GM23248 (cell line): ENCODE measurements at regions not wholly inside any gene's neighbourhood (a gene's known extent, or its start where the extent isn't known, plus 50 kb on each side); places are given as distances from the start of the nearest gene placed in this dataset.
"Not testable (repeated sequence)": the region's sequence is repeated elsewhere in the genome, so short reads cannot be mapped to it uniquely, and the experiment has no call there.

Experiments
- DNase-seq: peaks from one replicate; pipeline ENCODE4 v3.0.0-alpha.2; 2015
- H2AFZ ChIP-seq: fragments of 200-600 bp; sonication (generic); 2 replicates; pipeline ENCODE4 v1.6.1; 2016; ENCODE audit warnings: antibody characterized with exemption
- H3F3A ChIP-seq: fragments of 200-600 bp; sonication (generic); 2 replicates; pipeline ENCODE4 v1.6.1; 2016; ENCODE audit warnings: mild to moderate bottlenecking, antibody characterized with exemption, mixed run types; ENCODE audit not compliant: insufficient read depth
- H3K27ac ChIP-seq: fragments of 200-600 bp; sonication (generic); 2 replicates; pipeline ENCODE4 v1.5.1; 2016; ENCODE audit warnings: mild to moderate bottlenecking
- H3K27me3 ChIP-seq: fragments of 200-600 bp; sonication (generic); replicated peaks from 2 replicates; pipeline ENCODE4 v1.6.1; 2016; ENCODE audit warnings: mild to moderate bottlenecking; ENCODE audit not compliant: insufficient read depth
- H3K36me3 ChIP-seq: fragments of 200-600 bp; sonication (generic); 2 replicates; pipeline ENCODE4 v1.6.1; 2016; ENCODE audit warnings: low read depth, mild to moderate bottlenecking
- H3K4me1 ChIP-seq: fragments of 200-600 bp; sonication (generic); 2 replicates; pipeline ENCODE4 v1.6.1; 2016; ENCODE audit warnings: mild to moderate bottlenecking; ENCODE audit not compliant: insufficient read depth
- H3K4me2 ChIP-seq: fragments of 200-600 bp; sonication (generic); one replicate; pipeline ENCODE4 v1.6.1; 2016; ENCODE audit warnings: mild to moderate bottlenecking; ENCODE audit not compliant: unreplicated experiment
- H3K4me3 ChIP-seq: fragments of 200-600 bp; sonication (generic); 2 replicates; pipeline ENCODE4 v1.5.1; 2016; ENCODE audit warnings: mild to moderate bottlenecking
- H3K79me2 ChIP-seq: fragments of 200-600 bp; sonication (generic); 2 replicates; pipeline ENCODE4 v1.6.1; 2016; ENCODE audit warnings: mild to moderate bottlenecking; ENCODE audit not compliant: insufficient read depth
- H3K9ac ChIP-seq: fragments of 200-600 bp; sonication (generic); 2 replicates; pipeline ENCODE4 v1.6.1; 2016; ENCODE audit warnings: mild to moderate bottlenecking
- H3K9me2 ChIP-seq: fragments of 200-600 bp; sonication (generic); 2 replicates; pipeline ENCODE4 v1.6.1; 2016; ENCODE audit warnings: mixed run types, mild to moderate bottlenecking, moderate library complexity; ENCODE audit not compliant: insufficient read depth
- H3K9me3 ChIP-seq: fragments of 200-600 bp; sonication (generic); one replicate; pipeline ENCODE4 v1.6.1; 2017; ENCODE audit warnings: low read depth
- H4K20me1 ChIP-seq: fragments of 200-600 bp; sonication (generic); 2 replicates; pipeline ENCODE4 v1.6.0; 2016; ENCODE audit not compliant: insufficient read depth
- EZH2 ChIP-seq: fragments of 200-600 bp; sonication (generic); IDR thresholded peaks from 2 replicates; pipeline ENCODE4 v1.6.1; 2018; ENCODE audit warnings: antibody characterized with exemption, mild to moderate bottlenecking; ENCODE audit not compliant: insufficient read depth, poor library complexity, severe bottlenecking
- EZH2phosphoT487 ChIP-seq: fragments of 200-600 bp; sonication (generic); IDR thresholded peaks from 2 replicates; pipeline ENCODE4 v1.6.1; 2018; ENCODE audit warnings: antibody characterized with exemption, moderate library complexity, mild to moderate bottlenecking, low read depth; ENCODE audit not compliant: insufficient read depth
- WGBS, 2 experiments: methylation state at CpG; one replicate each; pipeline ENCODE4 v1.1.6; 2015 to 2017; ENCODE audit warnings: low lambda C conversion rate in 2 of 2, low coverage in 1 of 2; ENCODE audit errors: missing lambda C conversion rate in 2 of 2; 5-methylcytosine and 5-hydroxymethylcytosine counted together
- in situ Hi-C: fragments of 300-500 bp; cut with MboI; formaldehyde crosslinking; loops from 2 replicates; pipeline ENCODE4 v1.15.0; 2020

- H3K9ac ChIP-seq, result no peak overlapping the region
- no peak for TF ChIP-seq EZH2phosphoT487
- no peak for TF ChIP-seq EZH2
- no peaks in the 10 kb centered on the region for H4K20me1 ChIP-seq
- 0 to 4% methylated on average over 1 of the region's 1 CpG for WGBS, 2 experiments
- no peak overlapping the region for H2AFZ ChIP-seq
- no peaks in the 10 kb centered on the region for H3K27me3 ChIP-seq
- no peak overlapping the region for H3K27ac ChIP-seq
- no peaks in the 10 kb centered on the region for H3K79me2 ChIP-seq
- no peak overlapping the region for H3K4me3 ChIP-seq
- H3K9me3 ChIP-seq, result no peaks in the 10 kb centered on the region
- H3K4me1 ChIP-seq, result peaks cover 6% of the 10 kb centered on the region; the same call in 1 of the 2 replicates
- no peak overlapping the region for H3K4me2 ChIP-seq
- H3F3A ChIP-seq, result no peaks in the 10 kb centered on the region
- no peaks in the 10 kb centered on the region for H3K36me3 ChIP-seq
- in situ Hi-C loops, result no loop called here
- H3K9me2 ChIP-seq, result no peaks in the 10 kb centered on the region
- DNase-seq, result peak; percentile 2
Observed at GRCh38 chr4:19472666-19473065, 779.0 kb upstream of the SLIT2 start.

GRCh38 chr4:19470001-19470400 lies 781.7 kb upstream of the SLIT2 start:
- H3K4me2 ChIP-seq, H3K9me2 ChIP-seq, H3K27ac ChIP-seq, H4K20me1 ChIP-seq, H3K4me3 ChIP-seq, DNase-seq, H3K9me3 ChIP-seq, H2AFZ ChIP-seq, H3K9ac ChIP-seq, H3K36me3 ChIP-seq, H3K27me3 ChIP-seq, H3K79me2 ChIP-seq, H3K4me1 ChIP-seq, H3F3A ChIP-seq, in situ Hi-C loops: not testable (repeated sequence)
- 62 to 69% methylated on average over 5 of the region's 5 CpGs for WGBS, 2 experiments

- H3F3A ChIP-seq, result no peaks in the 10 kb centered on the region
- no peaks in the 10 kb centered on the region for H3K36me3 ChIP-seq
- H3K4me1 ChIP-seq, result no peaks in the 10 kb centered on the region
- no peak overlapping the region for H3K27ac ChIP-seq
- H3K4me2 ChIP-seq, result no peak overlapping the region
- H3K9ac ChIP-seq, result no peak overlapping the region
- H4K20me1 ChIP-seq, result no peaks in the 10 kb centered on the region
- H3K9me3 ChIP-seq, result no peaks in the 10 kb centered on the region
- no peaks in the 10 kb centered on the region for H3K79me2 ChIP-seq
- no peak for TF ChIP-seq EZH2
- TF ChIP-seq EZH2phosphoT487, result no peak
- H3K4me3 ChIP-seq, result no peak overlapping the region
- no peaks in the 10 kb centered on the region for H3K27me3 ChIP-seq
- no peak overlapping the region for H2AFZ ChIP-seq
- WGBS, 2 experiments, result 86 to 93% methylated on average over 1 of the region's 1 CpG
- H3K9me2 ChIP-seq, result no peaks in the 10 kb centered on the region
- no peak for DNase-seq
- in situ Hi-C loops, result no loop called here
Observed at GRCh38 chr4:19462117-19462516, 789.6 kb upstream of the SLIT2 start.

GRCh38 chr4:19455850-19456602 lies 795.7 kb upstream of the SLIT2 start:
- Histone ChIP-seq H3K9me2 (no peaks in the 10 kb centered on the region), H3K4me3 (no peak overlapping the region)
- in situ Hi-C loops, result no loop called here

GRCh38 chr4:19455196-19455595 lies 796.5 kb upstream of the SLIT2 start:
- H3K4me3 ChIP-seq, result no peak overlapping the region
- H4K20me1 ChIP-seq, result no peaks in the 10 kb centered on the region
- H3K9ac ChIP-seq, result no peak overlapping the region
- DNase-seq, result no peak
- H3K27ac ChIP-seq, result no peak overlapping the region
- no peaks in the 10 kb centered on the region for H3K9me2 ChIP-seq
- H3K4me2 ChIP-seq, result no peak overlapping the region
- no peaks in the 10 kb centered on the region for H3K4me1 ChIP-seq
- in situ Hi-C loops, result no loop called here
- no peak for TF ChIP-seq EZH2
- no peak for TF ChIP-seq EZH2phosphoT487
- WGBS, 2 experiments, result 71 to 78% methylated on average over 14 of the region's 14 CpGs
- H3K79me2 ChIP-seq, result no peaks in the 10 kb centered on the region
- H3K36me3 ChIP-seq, result no peaks in the 10 kb centered on the region
- no peaks in the 10 kb centered on the region for H3F3A ChIP-seq
- no peaks in the 10 kb centered on the region for H3K27me3 ChIP-seq
- H2AFZ ChIP-seq, result no peak overlapping the region
- no peaks in the 10 kb centered on the region for H3K9me3 ChIP-seq

More at GRCh38 chr4:19455850-19456602, 795.7 kb upstream of the SLIT2 start:
- no peak for TF ChIP-seq EZH2phosphoT487
- no peak for TF ChIP-seq EZH2
- H3K4me2 ChIP-seq, result no peak overlapping the region
- DNase-seq, result no peak
- H2AFZ ChIP-seq, result no peak overlapping the region
- H3K36me3 ChIP-seq, result no peaks in the 10 kb centered on the region
- no peaks in the 10 kb centered on the region for H3K4me1 ChIP-seq
- H3K27ac ChIP-seq, result no peak overlapping the region
- no peaks in the 10 kb centered on the region for H3K79me2 ChIP-seq
- no peaks in the 10 kb centered on the region for H3K27me3 ChIP-seq
- WGBS, 2 experiments, result 88 to 93% methylated on average over 21 of the region's 21 CpGs
- H3K9me3 ChIP-seq, result no peaks in the 10 kb centered on the region
- no peak overlapping the region for H3K9ac ChIP-seq
- H4K20me1 ChIP-seq, result no peaks in the 10 kb centered on the region
- no peaks in the 10 kb centered on the region for H3F3A ChIP-seq
